Midbrain (tissue), 1 donor: ENCODE measurements at regions not wholly inside any gene's neighbourhood (a gene's known extent, or its start where the extent isn't known, plus 50 kb on each side); places are given as distances from the start of the nearest gene placed in this dataset.
"Not testable (repeated sequence)": the region's sequence is repeated elsewhere in the genome, so short reads cannot be mapped to it uniquely, and the experiment has no call there.

ENCODE experiments used
- DNase-seq: peaks from one replicate; lab custom pipeline; 2025; lab: John Stamatoyannopoulos, UW

- DNase-seq = no peak
Observed at GRCh38 chr12:124652661-124653060, 85.2 kb upstream of the NCOR2 start.

- no peak for DNase-seq
Observed at GRCh38 chr12:124651516-124652273, 84.3 kb upstream of the NCOR2 start.

DNA sequence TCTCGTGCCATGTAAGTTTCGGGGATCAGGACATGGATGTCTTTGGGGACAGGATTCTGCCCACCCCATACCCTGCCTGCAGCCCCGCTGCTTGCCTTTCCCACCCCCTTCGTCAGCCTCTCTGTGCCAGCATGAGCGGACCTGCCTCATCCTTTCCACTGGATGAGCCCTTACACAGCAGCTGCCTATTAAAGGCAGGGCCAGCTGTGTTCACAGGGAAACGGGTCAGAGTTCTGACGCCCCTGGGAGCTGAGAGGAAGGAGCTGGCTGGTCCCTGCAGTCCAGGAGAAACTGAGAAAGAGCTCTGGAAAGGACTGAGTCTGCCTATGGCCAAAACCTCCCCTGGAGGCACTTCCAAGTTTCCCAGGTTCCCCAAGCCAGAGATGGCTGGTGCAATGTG, 83.5 kb upstream of the NCOR2 start:
- DNase-seq = no peak

- DNase-seq = no peak
Observed at GRCh38 chr12:124648710-124649384, 81.4 kb upstream of the NCOR2 start.

GRCh38 chr12:124647316-124647715, 79.9 kb upstream of the NCOR2 start:
- DNase-seq = no peak

GRCh38 chr12:124646385-124647230, 79.2 kb upstream of the NCOR2 start:
- no peak for DNase-seq

GRCh38 chr12:124645530-124646244, 78.3 kb upstream of the NCOR2 start:
- DNase-seq = no peak

DNA sequence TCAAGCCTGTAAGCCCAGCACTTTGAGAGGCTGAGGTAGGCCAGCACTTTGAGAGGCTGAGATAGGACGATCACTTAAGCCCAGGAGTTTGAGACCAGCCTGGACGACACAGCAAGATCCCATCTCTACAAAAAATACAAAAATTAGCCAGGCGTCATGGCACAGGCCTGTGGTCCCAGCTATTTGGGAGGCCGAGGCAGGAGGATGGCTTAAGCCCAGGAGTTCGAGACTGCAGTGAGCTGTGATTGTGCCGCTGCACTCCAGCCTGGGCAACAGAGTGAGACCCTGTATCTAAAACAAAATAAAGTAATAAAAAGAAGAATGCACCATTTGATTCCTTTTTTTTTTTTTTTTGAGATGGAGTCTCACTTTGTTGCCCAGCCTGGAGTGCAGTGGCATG, 76.4 kb upstream of the NCOR2 start:
- not testable (repeated sequence) for DNase-seq

DNA sequence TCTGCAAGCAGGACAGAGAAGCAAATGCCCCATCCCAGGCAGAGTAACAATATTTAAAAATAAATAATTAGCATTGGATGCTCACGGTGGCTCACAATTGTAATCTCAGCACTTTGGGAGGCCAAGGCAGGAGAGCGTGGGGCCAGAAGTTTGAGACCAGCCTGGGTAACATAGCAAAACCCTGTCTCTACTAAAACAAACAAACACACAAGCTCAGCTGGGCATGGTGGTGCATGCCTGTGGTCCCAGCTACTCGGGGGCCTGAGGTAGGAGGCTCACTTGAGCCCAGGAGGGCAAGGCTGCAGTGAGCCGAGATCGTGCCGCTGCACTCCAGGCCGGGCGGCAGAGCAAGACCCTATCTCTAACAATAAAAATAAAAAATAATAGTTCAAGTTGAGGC, 74.7 kb upstream of the NCOR2 start:
- no peak for DNase-seq

- DNase-seq = no peak
Observed at GRCh38 chr12:124641591-124641990, 74.2 kb upstream of the NCOR2 start.

- no peak for DNase-seq
Observed at GRCh38 chr12:124640056-124640455, 72.6 kb upstream of the NCOR2 start.

GRCh38 chr12:124639122-124639806, 71.9 kb upstream of the NCOR2 start:
- DNase-seq = no peak

GRCh38 chr12:124637581-124637981, 70.2 kb upstream of the NCOR2 start:
- no peak for DNase-seq

DNA sequence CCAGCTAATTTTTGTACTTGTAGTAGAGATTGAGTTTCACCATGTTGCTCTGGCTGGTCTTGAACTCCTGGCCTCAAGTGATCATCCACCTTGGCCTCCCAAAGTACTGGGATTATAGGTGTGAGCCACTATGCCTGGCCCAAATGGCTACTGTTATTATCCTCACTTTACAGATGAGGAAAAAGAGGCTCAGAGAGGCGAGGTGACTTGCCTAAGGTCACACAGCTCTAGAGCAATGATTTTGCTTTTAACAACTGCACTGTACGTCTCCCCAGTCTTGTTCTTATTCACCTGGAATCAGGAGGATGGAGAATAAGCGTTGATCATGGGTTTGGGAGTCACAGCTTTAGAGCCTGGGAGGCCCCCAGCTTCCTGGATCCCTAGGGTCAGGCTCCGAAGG, 69.8 kb upstream of the NCOR2 start:
- DNase-seq = no peak

DNA sequence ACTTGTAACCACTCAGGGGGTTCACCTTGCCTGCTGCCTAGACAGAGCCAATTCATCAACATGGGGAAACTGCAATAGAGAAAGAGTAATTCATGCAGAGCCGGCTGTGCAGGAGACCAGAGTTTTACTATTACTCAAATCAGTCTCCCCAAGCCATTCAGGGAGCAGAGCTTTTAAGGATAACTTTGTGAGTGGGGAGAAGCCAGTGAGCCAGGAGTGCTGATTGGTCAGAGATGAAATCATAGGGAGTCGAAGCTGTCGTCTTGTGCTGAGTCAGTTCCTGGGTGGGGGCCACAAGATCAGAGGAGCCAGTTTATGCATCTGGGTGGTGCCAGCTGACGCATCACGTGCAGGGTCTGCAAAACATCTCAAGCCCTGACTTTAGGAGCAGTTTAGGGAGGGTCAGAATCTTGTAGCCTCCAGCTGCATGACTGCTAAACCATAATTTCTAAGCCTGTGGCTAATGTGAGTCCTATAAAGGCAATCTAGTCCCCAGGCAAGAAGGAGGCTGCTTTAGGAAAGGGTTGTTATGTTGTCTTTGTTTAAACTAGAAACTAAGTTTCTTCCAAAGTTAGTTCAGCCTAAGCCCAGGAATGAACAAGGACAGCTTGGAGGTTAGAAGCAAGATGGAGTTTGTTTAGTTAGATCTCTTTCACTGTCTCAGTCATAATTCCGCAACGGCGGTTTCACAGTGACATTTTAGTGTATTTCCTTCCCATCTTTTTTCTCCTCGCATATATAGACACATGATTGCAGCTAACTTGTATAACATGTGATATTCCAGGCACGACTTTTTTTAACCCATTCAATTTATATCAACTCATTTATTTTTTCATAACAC, 68.9 kb upstream of the NCOR2 start:
- no peak for DNase-seq

GRCh38 chr12:124635316-124635715, 67.9 kb upstream of the NCOR2 start:
- no peak for DNase-seq

DNA sequence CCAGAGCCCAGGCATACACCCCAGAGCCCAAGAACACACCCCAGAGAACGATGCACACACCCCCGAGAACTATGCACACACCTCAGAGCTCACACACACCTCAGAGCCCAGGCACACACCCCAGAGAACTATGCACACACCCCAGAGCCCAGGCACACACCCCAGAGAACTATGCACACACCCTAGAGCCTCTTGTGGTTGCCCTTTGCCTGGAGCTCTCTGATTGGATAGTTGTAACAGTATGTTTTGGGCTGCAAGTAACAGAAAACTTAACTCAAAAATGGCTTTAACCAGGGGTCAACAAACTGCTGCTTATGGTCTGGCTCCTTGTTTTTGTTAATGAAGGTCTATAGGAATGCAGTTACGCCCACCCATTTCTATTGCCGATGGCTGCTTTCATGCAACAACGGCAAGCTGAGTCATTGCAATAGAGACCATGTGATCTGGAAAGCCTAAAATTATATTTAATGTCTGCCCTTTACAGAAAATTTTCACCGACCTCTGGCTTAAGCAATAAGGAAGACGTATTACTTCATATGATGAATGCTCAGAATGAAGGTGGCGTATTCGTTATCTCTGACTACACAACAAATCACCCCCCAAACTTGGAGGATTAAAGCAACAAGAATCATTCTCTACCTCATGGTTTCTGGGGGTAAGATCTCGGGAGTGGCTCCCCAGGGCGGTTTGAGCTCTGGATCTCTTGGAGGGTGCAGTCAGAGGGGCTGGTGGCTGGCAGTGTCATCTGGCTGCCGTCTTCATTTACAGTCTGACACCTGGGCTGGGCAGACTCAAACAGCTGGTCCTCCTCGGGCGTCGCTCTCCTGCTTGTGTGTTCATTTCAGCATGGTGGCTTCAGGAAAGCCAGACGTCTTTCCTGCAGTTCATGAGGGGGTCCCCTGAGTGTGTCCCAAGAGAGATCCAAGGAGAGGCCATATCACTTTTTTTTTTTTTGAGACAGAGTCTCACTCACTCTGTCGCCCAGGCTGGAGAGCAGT, 66.3 kb upstream of the NCOR2 start:
- DNase-seq = no peak

DNA sequence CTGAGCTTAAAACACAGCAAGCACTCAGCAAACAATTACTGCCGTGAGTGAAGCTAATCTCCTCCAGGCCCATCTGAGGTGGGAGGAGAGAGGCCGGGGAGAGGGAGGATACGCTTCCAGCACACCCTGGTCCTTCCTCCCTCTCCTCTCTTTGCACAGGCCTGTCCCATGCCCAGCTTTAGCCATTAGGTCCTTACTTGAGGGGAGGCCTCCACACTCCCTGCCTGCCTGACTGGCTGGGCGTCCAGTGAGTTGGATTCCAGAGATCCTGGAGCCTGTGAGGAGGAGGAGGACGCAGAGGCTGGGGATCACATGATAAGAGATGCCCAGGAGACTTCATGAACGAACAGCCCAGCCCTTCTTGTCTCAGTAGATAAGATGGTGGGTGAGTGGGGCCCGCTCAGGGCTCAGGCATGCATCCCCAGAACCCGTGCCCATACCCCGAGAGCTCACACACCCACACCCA, 65.1 kb upstream of the NCOR2 start:
- no peak for DNase-seq

GRCh38 chr12:124631681-124632256, 64.4 kb upstream of the NCOR2 start:
- DNase-seq = no peak
